ENCODE measurements at regions not wholly inside any gene's neighbourhood (a gene's known extent, or its start where the extent isn't known, plus 50 kb on each side); places are given as distances from the start of the nearest gene placed in this dataset.

DNA sequence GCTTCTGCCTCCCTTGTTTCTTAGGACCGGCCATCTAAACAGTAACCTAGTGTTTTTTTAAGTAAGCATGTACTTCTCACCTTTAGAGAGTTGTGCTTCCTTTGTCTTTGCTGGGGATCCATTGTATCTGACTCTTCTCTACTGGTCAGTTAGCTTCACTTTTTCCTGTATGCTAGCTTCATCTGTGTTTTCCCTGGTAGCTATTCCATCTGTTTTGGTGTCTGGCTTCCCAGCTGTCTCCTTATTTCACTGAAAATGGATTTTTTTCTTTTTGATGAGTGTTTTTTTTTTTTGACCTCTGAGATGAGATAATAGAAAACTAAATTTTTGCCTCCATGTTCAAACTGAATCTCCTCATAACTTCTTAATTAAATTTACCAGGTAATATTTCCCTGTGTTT, 637.0 kb upstream of the SLC10A2 start:
- H3K4me3 ChIP-seq: no peak overlapping the region
- H3K36me3 ChIP-seq: no peaks in the 10 kb centered on the region
- TF ChIP-seq, protein P1, sequence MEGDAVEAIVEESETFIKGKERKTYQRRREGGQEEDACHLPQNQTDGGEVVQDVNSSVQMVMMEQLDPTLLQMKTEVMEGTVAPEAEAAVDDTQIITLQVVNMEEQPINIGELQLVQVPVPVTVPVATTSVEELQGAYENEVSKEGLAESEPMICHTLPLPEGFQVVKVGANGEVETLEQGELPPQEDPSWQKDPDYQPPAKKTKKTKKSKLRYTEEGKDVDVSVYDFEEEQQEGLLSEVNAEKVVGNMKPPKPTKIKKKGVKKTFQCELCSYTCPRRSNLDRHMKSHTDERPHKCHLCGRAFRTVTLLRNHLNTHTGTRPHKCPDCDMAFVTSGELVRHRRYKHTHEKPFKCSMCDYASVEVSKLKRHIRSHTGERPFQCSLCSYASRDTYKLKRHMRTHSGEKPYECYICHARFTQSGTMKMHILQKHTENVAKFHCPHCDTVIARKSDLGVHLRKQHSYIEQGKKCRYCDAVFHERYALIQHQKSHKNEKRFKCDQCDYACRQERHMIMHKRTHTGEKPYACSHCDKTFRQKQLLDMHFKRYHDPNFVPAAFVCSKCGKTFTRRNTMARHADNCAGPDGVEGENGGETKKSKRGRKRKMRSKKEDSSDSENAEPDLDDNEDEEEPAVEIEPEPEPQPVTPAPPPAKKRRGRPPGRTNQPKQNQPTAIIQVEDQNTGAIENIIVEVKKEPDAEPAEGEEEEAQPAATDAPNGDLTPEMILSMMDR (IDR thresholded peaks at IDR 0.05): no peak
- H3K27me3 ChIP-seq: no peaks in the 10 kb centered on the region
- no peaks in the 10 kb centered on the region for H3K4me1 ChIP-seq
- H3K27ac ChIP-seq: no peak overlapping the region
- no peaks in the 10 kb centered on the region for H3K9me3 ChIP-seq
- no peak for DNase-seq (ENCODE audit: low spot score)

DNA sequence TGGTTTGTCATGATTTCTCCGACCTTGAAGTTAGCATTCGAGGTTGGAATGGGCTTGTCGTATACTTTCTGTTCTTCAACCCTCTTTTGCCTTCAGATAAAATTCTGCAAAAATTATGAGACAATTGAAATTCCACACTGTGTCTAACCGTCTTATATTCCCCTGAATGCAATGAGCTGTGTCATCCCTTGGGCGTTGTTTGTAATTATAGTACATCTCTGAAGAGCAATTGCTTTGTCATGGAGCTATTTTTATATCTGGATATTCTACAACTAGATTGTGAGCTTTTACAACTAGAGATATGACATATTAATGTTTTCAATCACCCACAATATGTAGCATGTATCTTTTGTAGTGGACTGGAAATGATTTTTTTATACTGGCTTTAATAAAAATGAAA, 631.8 kb upstream of the SLC10A2 start:
- H3K4me1 ChIP-seq: no peaks in the 10 kb centered on the region
- no peak for DNase-seq (ENCODE audit: low spot score)
- TF ChIP-seq, protein P1 (IDR thresholded peaks at IDR 0.05): no peak

DNA sequence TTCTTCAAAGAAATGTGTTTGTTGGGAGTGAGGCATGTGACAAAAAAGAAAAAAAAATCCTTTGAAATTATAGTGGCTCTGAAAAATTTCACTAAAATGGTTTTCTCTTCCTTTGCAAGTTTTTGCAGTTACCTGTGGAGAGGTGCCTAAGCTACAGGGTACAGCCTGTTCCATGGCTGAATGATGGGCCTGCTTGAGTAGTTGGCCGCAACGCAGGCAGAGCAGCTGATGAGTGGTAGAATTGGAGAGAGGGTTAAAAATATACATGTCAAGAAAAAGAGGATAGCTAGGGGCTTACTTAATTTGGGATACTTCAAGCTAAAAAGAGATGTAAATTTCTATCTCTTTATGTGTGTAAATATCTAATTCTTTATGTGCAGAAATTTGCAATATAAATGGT, 629.1 kb upstream of the SLC10A2 start:
- Histone ChIP-seq H3K27me3 (no peaks in the 10 kb centered on the region), H3K27ac (no peak overlapping the region), H3K9me3 (no peaks in the 10 kb centered on the region), H3K36me3 (no peaks in the 10 kb centered on the region), H3K4me1 (no peaks in the 10 kb centered on the region), H3K4me3 (no peak overlapping the region)
- TF ChIP-seq, protein P1 (IDR thresholded peaks at IDR 0.05): no peak
- no peak for DNase-seq (ENCODE audit: low spot score)

More for the DNA sequence above, 631.8 kb upstream of the SLC10A2 start:
- Histone ChIP-seq H3K4me3 (no peak overlapping the region), H3K9me3 (no peaks in the 10 kb centered on the region), H3K27me3 (no peaks in the 10 kb centered on the region), H3K27ac (no peak overlapping the region), H3K36me3 (no peaks in the 10 kb centered on the region)

DNA sequence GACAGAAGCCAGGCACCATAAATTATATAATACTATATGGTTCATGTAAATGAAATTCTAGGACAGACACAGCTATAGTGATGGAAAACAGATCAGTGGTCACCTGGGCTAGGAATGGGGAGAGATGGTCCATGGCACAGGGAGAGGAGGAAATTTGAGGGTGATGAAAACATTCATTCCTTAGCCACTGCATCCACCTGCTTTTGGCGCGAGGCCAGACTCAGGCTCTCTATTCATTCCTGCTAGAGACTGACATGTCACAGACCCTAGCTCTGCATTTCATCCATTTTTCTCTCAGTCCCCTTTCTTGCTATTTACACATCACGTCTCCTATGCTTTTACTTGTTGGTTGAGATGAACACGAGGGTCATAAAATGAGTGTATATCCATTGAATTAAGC, 628.3 kb upstream of the SLC10A2 start:
- Histone ChIP-seq H3K4me3 (no peak overlapping the region), H3K9me3 (no peaks in the 10 kb centered on the region), H3K27me3 (no peaks in the 10 kb centered on the region), H3K4me1 (no peaks in the 10 kb centered on the region), H3K27ac (no peak overlapping the region), H3K36me3 (no peaks in the 10 kb centered on the region)
- TF ChIP-seq, protein P1 (IDR thresholded peaks at IDR 0.05): no peak
- no peak for DNase-seq (ENCODE audit: low spot score)

DNA sequence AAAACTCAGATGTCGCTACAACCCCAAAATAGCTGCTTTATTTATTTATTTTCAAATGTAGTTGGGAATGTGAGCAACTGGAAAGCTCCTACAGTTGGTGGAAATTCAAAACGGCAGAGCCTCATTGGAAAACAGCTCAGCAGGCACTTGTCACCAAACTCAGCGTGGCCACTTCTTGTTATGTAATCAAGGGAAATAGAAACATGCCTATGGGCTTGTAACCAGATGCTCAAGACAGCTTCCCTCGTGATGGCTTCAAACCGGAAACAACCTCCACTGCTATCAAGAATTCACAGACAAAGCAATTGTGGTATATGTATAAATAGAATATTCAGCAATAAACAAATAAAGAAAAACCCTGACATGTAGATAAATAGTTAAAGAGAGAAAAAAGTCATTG, 627.8 kb upstream of the SLC10A2 start:
- TF ChIP-seq, protein P1 (IDR thresholded peaks at IDR 0.05): no peak
- no peak for DNase-seq (ENCODE audit: low spot score)
- H3K36me3 ChIP-seq: no peaks in the 10 kb centered on the region
- H3K9me3 ChIP-seq: no peaks in the 10 kb centered on the region
- H3K4me3 ChIP-seq: no peak overlapping the region
- H3K27me3 ChIP-seq: no peaks in the 10 kb centered on the region
- no peak overlapping the region for H3K27ac ChIP-seq
- no peaks in the 10 kb centered on the region for H3K4me1 ChIP-seq

DNA sequence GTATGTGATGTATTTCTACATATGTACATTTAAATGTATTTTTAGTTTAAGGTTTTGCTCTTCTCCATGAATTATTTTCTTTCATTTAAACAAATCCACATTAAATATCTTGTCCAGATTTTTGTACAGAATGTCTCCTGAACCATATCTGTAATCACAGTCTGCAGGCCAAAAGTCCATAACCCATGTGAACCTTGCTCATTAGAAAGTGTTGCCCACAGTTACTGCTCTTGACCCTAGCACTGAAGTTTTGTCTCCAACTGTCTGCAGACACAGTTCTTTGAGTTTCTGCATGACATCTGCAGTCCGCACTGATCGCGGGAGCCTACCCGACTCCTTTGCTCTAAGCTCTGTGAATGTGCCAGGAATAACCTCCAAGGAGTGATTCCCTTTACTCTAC, 626.2 kb upstream of the SLC10A2 start:
- H3K36me3 ChIP-seq: no peaks in the 10 kb centered on the region
- DNase-seq (ENCODE audit: low spot score): no peak
- H3K9me3 ChIP-seq: no peaks in the 10 kb centered on the region
- H3K4me1 ChIP-seq: no peaks in the 10 kb centered on the region
- no peak overlapping the region for H3K27ac ChIP-seq
- no peaks in the 10 kb centered on the region for H3K27me3 ChIP-seq
- TF ChIP-seq, protein P1 (IDR thresholded peaks at IDR 0.05): no peak
- no peak overlapping the region for H3K4me3 ChIP-seq

Data from right atrium auricular region (tissue), 2 donors.